SU-DHL-6 (cell line): ENCODE measurements at regions not wholly inside any gene's neighbourhood (a gene's known extent, or its start where the extent isn't known, plus 50 kb on each side); places are given as distances from the start of the nearest gene placed in this dataset.

ENCODE experiments used
- CTCF ChIP-seq: fragments of 200-600 bp; sonication (generic); IDR thresholded peaks from one replicate; pipeline ENCODE4 v1.5.1; 2017; ENCODE audit warnings: antibody characterized with exemption, mild to moderate bottlenecking, low read length, moderate library complexity; ENCODE audit not compliant: insufficient read depth, poor library complexity, severe bottlenecking
- EZH2phosphoT487 ChIP-seq: fragments of 200-600 bp; sonication (generic), shearing (Covaris generic); conservative IDR thresholded peaks from 2 replicates; pipeline ENCODE4 v1.6.1; 2018; ENCODE audit warnings: mild to moderate bottlenecking, antibody characterized with exemption, low read length, moderate library complexity, mixed read lengths

DNA sequence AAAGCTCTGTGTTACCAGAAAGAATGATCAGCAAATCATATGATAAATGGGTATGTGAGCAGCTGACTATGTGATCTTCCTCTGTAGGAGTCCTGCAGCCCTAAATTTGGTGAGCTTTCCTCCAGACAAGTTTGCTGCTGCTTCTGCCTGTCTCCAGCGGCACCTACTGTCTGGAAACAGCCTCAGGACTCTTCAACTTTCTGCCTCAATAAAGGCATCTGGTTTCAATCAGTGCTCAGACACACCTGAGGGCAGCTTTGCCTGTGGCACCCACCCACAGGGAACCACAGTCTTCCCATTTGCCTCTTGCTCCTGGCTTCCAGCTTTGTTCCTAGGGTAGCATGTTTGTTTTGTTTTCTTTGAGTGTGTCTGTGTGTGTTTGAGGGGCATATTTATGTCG is 727.9 kb upstream of the MAN1A1 start:
- TF ChIP-seq CTCF = no peak
- TF ChIP-seq EZH2phosphoT487 = no peak
